GM12878 (cell line): ENCODE measurements at regions not wholly inside any gene's neighbourhood (a gene's known extent, or its start where the extent isn't known, plus 50 kb on each side); places are given as distances from the start of the nearest gene placed in this dataset.

ENCODE experiments used
- CTCF ChIP-seq, 3 experiments: IDR thresholded peaks in 2 of 3; conservative IDR thresholded peaks in 1 of 3; 2 replicates each; pipeline ENCODE4 v1.5.1; 2011; ENCODE audit warnings: low read depth in 3 of 3, low read length in 3 of 3, mild to moderate bottlenecking in 3 of 3, control low read depth in 2 of 3, moderate library complexity in 2 of 3, inconsistent platforms in 1 of 3, mixed read lengths in 1 of 3; ENCODE audit not compliant: control insufficient read depth in 2 of 3, insufficient read depth in 1 of 3; ENCODE audit errors: extremely low read depth in 1 of 3
- EP300 ChIP-seq, 2 experiments: fragments of 150-350 bp in 1 of 2; IDR thresholded peaks; 2 replicates each; pipeline ENCODE4 v1.6.1; 2011 to 2012; ENCODE audit warnings: low read depth in 2 of 2, low read length in 2 of 2, borderline replicate concordance in 1 of 2, improper control_type of control experiment in 1 of 2, inconsistent platforms in 1 of 2; ENCODE audit not compliant: control insufficient read depth in 1 of 2
- JUND ChIP-seq: IDR thresholded peaks from 2 replicates; pipeline ENCODE4 v1.6.1; 2012; ENCODE audit warnings: low read depth, mild to moderate bottlenecking, low read length, improper control_type of control experiment, moderate library complexity
- MAX ChIP-seq: IDR thresholded peaks from 2 replicates; pipeline ENCODE4 v1.6.1; 2012; ENCODE audit warnings: low read depth, low read length, improper control_type of control experiment
- SMARCA5 ChIP-seq: fragments of 450-650 bp; IDR thresholded peaks from 2 replicates; pipeline ENCODE4 v1.6.1; 2017; ENCODE audit warnings: mild to moderate bottlenecking
- SRF ChIP-seq, 2 experiments: IDR thresholded peaks; 2 replicates each; pipeline ENCODE4 v1.6.1; 2011; ENCODE audit warnings: low read depth in 2 of 2, low read length in 2 of 2, mild to moderate bottlenecking in 1 of 2, moderate library complexity in 1 of 2
- TBL1XR1 ChIP-seq: IDR thresholded peaks from 2 replicates; pipeline ENCODE4 v1.6.1; 2012; ENCODE audit warnings: low read depth, low read length, improper control_type of control experiment

DNA sequence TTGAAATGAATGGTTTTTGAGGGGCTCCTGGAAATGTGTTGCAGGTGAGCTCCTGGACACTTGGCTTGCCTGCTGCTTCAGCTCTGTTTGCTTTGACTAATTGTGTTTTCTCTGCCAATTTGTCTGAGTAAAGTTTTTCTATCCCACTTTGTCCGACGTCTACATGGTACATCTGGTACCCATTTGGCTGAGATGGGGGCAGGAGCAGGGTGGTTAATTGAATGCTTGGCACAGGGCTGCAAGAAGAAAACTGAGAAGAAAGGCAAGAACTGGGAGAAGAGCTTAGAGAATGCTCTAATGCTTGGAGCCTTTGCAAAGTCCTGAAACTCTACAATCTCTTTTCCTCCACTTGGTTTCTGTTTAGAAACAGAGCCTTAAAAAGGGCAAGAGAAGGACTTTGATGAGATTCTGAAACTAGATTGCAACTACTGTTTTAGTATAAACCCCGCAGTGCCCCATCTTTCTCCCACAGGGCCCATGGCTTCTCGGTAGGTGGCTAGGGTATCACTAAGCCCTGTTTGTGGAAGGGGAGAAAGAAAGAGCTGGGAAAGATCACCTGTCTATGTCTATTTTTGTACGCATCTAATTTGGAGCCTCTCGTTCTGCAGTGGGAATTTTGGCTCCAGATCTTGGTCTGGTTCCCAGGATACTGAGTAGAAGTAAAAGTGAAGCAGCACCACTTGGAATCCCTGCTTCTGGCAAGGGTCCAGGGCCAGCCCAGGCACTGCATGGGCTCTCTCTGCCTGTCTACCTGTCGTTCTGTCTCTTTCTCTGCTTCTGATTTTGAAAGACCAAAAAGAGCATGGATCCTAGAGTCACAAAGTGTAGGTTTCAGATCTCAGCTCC, 214.4 kb downstream of the SEMA6A start:
- no peak for TF ChIP-seq CTCF (IDR thresholded peaks at IDR 0.05 in 2 of 3, conservative IDR thresholded peaks at IDR 0.05 in 1 of 3; ENCODE audit: control insufficient read depth in 2 of 3, extremely low read depth in 1 of 3, insufficient read depth in 1 of 3, low read depth in 3 of 3, low read length in 3 of 3)
- TF ChIP-seq MAX = no peak
- no peak for TF ChIP-seq JUND
- TF ChIP-seq TBL1XR1 = no peak
- no peak for TF ChIP-seq EP300 (IDR thresholded peaks at IDR 0.05; ENCODE audit: borderline replicate concordance in 1 of 2, control insufficient read depth in 1 of 2, low read depth in 2 of 2, low read length in 2 of 2)
- no peak for TF ChIP-seq SRF (IDR thresholded peaks at IDR 0.05; ENCODE audit: low read depth in 2 of 2, low read length in 2 of 2)
- TF ChIP-seq SMARCA5 = no peak
